Activated B cell treated with CpG ODN at 0.5 μM for 24 hours (primary cell): ENCODE measurements at regions not wholly inside any gene's neighbourhood (a gene's known extent, or its start where the extent isn't known, plus 50 kb on each side); places are given as distances from the start of the nearest gene placed in this dataset.

Experiments
- ATAC-seq: fragments of 200-7000 bp; cut with Tn5 transposase; one replicate; pipeline ENCODE4 v1.10.0; 2021; ENCODE audit warnings: low read depth, mild to moderate bottlenecking, moderate library complexity
- CTCF ChIA-PET: fragments of 350-600 bp; sonication (Branson Sonifier 250); formaldehyde crosslinking; loops from one replicate; lab custom pipeline; 2021; ENCODE audit warnings: antibody characterized with exemption; lab: Charles Lee
- POLR2A ChIA-PET: fragments of 350-600 bp; sonication (Branson Sonifier 250); formaldehyde crosslinking; loops from one replicate; lab custom pipeline; 2021; ENCODE audit warnings: antibody characterized with exemption; lab: Charles Lee
- DNase-seq: peaks from one replicate; pipeline ENCODE4 v3.0.0; 2022
- H3K27ac Mint-ChIP-seq: one replicate; pipeline ENCODE4 v1.8.0; 2020; ENCODE audit warnings: mixed read lengths
- H3K27me3 Mint-ChIP-seq: one replicate; pipeline ENCODE4 v1.8.0; 2021; ENCODE audit warnings: mixed read lengths
- H3K36me3 Mint-ChIP-seq: one replicate; pipeline ENCODE4 v1.8.0; 2021; ENCODE audit warnings: low read depth, mixed read lengths
- H3K4me1 Mint-ChIP-seq: one replicate; pipeline ENCODE4 v1.8.0; 2021; ENCODE audit warnings: mixed read lengths
- H3K4me3 Mint-ChIP-seq: one replicate; pipeline ENCODE4 v1.8.0; 2020; ENCODE audit warnings: mild to moderate bottlenecking, mixed read lengths
- H3K9me3 Mint-ChIP-seq: one replicate; pipeline ENCODE4 v1.8.0; 2020; ENCODE audit warnings: mixed read lengths
- CTCF ChIP-seq: fragments of 200-600 bp; IDR thresholded peaks from one replicate; pipeline ENCODE4 v1.8.0; 2022; ENCODE audit warnings: antibody characterized with exemption, mild to moderate bottlenecking
- intact Hi-C: fragments of 100-400 bp; cut with micrococcal nuclease; formaldehyde crosslinking; loops from one replicate; pipeline ENCODE4 v1.15.1; 2024

- intact Hi-C loops, result no loop called here
- Mint-ChIP-seq H3K4me3 (no peak overlapping the region), H3K27me3 (peaks cover 1% of the 10 kb centered on the region), H3K9me3 (peaks cover 7% of the 10 kb centered on the region), H3K36me3 (peaks cover 3% of the 10 kb centered on the region), H3K4me1 (peaks cover 47% of the 10 kb centered on the region), H3K27ac (no peak overlapping the region)
- POLR2A ChIA-PET, result no interaction called here
- CTCF ChIA-PET, result interaction anchor here (1.2 kb wide), 1 partner anchor 95 kb away, joined by 3 read pairs; no protein-coding TSS in a partner anchor
- DNase-seq (no peak), ATAC-seq (no peak)
- TF ChIP-seq CTCF, result no peak
These were observed 145.9 kb upstream of the ITGB1 start for GRCh38 chr10:33103863-33104379.

GRCh38 chr10:33102071-33102470 is 144.0 kb upstream of the ITGB1 start:
- Mint-ChIP-seq H3K9me3 (peaks cover 7% of the 10 kb centered on the region), H3K36me3 (peaks cover 3% of the 10 kb centered on the region), H3K4me3 (no peak overlapping the region), H3K27ac (peak overlapping the region; percentile 59), H3K4me1 (peaks cover 52% of the 10 kb centered on the region), H3K27me3 (peaks cover 1% of the 10 kb centered on the region)
- DNase-seq, result no peak
- CTCF ChIA-PET, result interaction anchor here (1.3 to 1.4 kb wide), 2 partner anchors 14 to 93 kb away, joined by 3 to 7 read pairs; no protein-coding TSS in a partner anchor
- POLR2A ChIA-PET, result no interaction called here
- TF ChIP-seq CTCF, result no peak
- ATAC-seq, result peak; percentile 68
- intact Hi-C loops, result no loop called here

DNA sequence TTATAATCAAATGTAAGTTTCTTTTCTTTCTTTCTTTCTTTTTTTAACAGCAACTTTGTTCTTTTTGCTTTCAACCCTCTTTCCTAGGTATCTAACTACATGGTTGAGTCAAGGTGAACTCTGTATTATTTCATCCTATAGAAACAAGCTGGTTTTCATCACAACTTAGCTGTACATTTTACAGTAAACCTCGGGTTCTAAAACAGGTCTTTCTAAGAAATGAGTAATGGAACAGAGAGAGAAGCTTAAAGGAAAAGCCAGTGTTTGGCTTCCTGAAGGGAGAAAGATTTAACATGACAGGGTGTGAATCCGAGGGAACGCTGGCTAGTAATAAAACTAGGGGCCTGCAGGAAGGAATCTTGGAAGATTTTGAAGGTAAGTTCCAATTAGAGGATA is 143.4 kb upstream of the ITGB1 start:
- H3K4me3 Mint-ChIP-seq, result no peak overlapping the region
- peak overlapping the region; percentile 59 for H3K27ac Mint-ChIP-seq
- no peak for ATAC-seq
- H3K27me3 Mint-ChIP-seq, result no peaks in the 10 kb centered on the region
- H3K36me3 Mint-ChIP-seq, result peaks cover 3% of the 10 kb centered on the region
- no peak for DNase-seq
- TF ChIP-seq CTCF, result no peak
- peaks cover 55% of the 10 kb centered on the region for H3K4me1 Mint-ChIP-seq
- ChIA-PET CTCF (interaction anchor here (1.4 kb wide), 1 partner anchor 92 kb away, joined by 7 read pairs; no protein-coding TSS in a partner anchor), POLR2A (no interaction called here)
- intact Hi-C loops, result no loop called here
- peaks cover 7% of the 10 kb centered on the region for H3K9me3 Mint-ChIP-seq

DNA sequence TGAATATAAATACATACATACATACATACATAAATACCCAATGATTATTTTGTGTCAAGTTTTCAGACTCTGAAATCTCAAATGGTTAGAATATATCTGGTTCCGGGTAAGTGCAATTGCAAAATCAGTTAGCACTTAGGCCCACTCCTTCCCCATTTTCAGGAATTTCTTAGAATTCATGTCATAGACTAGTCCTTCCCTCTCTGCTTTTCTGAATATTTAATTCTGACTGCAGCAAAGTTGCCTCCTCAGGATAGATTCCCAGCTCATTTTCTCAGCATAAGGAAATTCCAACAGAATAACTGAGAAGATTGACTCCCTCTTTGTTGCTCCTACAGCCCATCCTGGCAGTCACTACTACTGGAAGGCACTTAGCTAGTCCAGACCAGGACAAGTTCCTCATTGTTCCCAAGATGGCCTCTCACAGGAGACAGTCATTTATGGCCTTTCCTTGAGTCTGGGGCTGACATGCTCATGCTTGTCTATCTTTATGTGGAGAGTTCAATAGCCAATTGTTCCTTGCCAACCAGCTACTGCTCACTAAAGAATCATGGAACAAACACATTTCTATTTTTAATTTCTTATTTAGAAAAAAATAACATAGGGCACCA is 142.9 kb upstream of the ITGB1 start:
- intact Hi-C loops, result no loop called here
- Mint-ChIP-seq H3K4me1 (peaks cover 60% of the 10 kb centered on the region), H3K27ac (peak overlapping the region; percentile 56), H3K36me3 (peaks cover 3% of the 10 kb centered on the region), H3K9me3 (peaks cover 7% of the 10 kb centered on the region), H3K27me3 (no peaks in the 10 kb centered on the region), H3K4me3 (no peak overlapping the region)
- TF ChIP-seq CTCF, result no peak
- CTCF ChIA-PET, result interaction anchor here (1.4 kb wide), 1 partner anchor 92 kb away, joined by 7 read pairs; no protein-coding TSS in a partner anchor
- ATAC-seq (no peak), DNase-seq (no peak)
- POLR2A ChIA-PET, result no interaction called here

- CTCF ChIA-PET, result no interaction called here
- intact Hi-C loops, result loop anchor here (2.0 to 10.0 kb wide), 5 partner anchors 15 to 1045 kb away; partner anchors contain the start of genes ITGB1 and KIF5B
- Mint-ChIP-seq H3K27ac (no peak overlapping the region), H3K4me1 (peaks cover 70% of the 10 kb centered on the region), H3K36me3 (peaks cover 4% of the 10 kb centered on the region), H3K4me3 (no peak overlapping the region), H3K9me3 (peaks cover 9% of the 10 kb centered on the region), H3K27me3 (no peaks in the 10 kb centered on the region)
- no peak for DNase-seq
- POLR2A ChIA-PET, result interaction anchor here (1.4 kb wide), 1 partner anchor 15 kb away, joined by 3 read pairs; no protein-coding TSS in a partner anchor
- no peak for ATAC-seq
- TF ChIP-seq CTCF, result no peak
These were observed 141.7 kb upstream of the ITGB1 start for GRCh38 chr10:33099748-33100147.
